Stimulated activated CD4-positive, alpha-beta T cell treated with anti-CD3 and anti-CD28 coated beads, Interleukin-1b, Interleukin-23, amount 100 ng/mL, for 24 hours (primary cell): ENCODE measurements at regions not wholly inside any gene's neighbourhood (a gene's known extent, or its start where the extent isn't known, plus 50 kb on each side); places are given as distances from the start of the nearest gene placed in this dataset.

Experiments used
- DNase-seq, 4 experiments: peaks; one replicate each; pipeline ENCODE4 v3.0.0-alpha.2; 2020; ENCODE audit warnings: low read depth in 4 of 4, low spot score in 1 of 4

DNA sequence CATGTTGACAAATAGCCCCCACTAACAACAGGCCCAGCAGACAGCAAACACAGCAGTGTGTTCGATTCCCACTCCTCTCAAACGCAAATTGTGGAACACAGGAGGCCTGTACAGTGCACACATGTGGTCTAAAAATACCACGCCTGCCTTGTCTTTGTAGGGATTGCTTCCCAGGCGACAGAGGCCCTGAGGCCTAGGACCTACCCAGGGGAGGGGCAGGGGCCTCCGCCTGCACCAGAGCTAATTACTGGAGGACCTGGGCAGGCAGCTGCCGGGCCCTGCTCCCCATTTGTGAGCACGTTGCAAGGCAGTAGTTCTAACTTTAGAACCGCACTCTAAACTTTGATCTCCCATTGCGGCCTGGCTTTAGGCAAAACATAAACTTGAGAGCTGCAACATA lies 316.0 kb downstream of the TXNL1 start:
- DNase-seq = no peak

DNA sequence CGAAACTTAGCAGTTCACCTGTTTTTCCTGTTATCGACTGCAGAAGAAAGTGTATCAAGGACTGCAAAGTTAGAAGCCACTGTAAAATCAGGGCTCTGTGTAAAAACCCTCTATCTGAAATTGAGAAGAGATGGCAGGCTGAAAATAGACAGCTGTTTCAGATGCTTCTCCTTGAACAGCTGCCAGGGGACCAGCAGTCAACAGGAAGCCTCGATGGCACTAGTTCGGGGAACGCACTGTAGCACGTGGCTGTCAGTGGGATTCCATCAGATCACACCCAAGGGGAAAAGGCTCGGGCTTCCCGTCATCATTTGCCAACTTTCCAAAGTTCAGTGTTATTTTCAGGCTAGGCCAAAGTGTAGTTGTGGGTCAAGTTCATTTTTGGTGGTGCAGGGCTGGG lies 316.9 kb downstream of the TXNL1 start:
- DNase-seq = no peak

DNA sequence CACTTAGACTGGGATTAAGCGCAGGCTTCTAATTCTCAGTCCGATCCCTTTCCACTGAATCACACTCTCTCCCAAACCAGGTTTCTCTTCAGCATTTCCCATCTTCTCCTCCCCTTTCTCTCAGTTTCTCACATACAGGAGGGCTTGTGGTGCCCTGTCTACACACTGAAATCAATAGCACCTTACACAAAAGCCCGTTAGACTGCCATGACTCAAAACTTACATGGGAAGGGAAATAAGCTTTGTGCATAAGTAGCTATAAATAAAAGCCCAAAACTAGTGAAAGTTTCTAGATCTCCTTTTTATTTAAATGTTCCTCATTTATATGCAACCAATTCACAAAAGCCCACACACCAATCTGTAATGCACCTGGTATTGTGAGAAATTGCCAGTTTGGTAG lies 318.4 kb downstream of the TXNL1 start:
- no peak for DNase-seq

DNA sequence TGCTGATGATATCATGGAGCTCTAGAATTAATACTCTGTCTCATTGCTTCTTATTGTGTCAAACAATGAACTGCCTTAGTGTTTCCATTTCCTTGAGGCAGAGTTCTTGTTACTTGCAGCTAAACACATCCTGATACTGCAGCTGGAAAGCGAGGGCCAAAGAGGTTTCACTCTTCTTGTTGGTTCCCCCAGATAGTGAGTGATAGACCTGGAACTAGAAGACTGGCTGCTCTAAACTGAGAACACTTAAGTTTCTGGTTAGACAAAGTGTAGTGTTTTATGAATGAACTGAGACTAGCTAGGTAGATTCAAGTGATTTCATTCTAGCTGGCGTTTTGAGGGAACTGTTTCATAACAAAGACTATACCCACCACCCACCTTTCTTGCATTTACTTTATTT lies 321.7 kb downstream of the TXNL1 start:
- DNase-seq = no peak

DNA sequence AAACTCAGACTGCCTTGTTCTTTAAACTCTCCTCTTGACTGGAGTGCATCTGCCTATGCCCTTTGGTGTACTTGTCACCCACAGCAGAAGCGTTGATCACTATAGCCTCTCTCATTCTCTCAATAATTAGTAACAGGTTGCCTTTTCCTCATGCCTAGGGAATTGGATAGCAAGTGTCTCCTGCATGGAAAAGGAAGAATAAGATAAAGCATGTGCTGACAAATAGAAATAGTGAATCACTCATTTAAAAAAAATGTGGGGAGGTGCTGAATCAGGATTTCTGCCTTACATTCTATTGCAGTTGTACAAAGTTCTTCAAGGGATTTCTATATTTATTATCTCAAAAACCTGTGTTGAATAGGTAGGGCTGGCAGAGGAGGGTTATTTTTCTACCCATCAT lies 323.0 kb downstream of the TXNL1 start:
- no peak for DNase-seq

DNA sequence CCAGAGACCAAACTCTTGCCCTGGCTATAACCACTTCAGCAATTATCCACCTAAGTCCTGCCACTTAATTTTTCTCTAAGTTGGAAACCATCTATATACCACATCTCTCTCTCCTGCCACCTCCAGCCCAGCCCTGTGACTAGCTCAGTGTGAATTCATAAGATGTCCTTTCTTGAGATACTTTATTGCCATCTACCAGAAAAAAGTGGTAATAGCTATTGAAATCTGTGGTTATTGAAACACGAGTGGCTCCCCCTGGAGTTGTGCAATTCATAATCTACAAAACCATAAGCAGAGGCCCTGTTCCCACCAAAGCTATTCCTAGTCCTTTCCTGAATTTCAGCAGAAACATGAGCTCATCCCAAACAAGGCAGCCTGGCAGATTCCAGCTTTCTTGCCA lies 324.0 kb downstream of the TXNL1 start:
- no peak for DNase-seq

DNA sequence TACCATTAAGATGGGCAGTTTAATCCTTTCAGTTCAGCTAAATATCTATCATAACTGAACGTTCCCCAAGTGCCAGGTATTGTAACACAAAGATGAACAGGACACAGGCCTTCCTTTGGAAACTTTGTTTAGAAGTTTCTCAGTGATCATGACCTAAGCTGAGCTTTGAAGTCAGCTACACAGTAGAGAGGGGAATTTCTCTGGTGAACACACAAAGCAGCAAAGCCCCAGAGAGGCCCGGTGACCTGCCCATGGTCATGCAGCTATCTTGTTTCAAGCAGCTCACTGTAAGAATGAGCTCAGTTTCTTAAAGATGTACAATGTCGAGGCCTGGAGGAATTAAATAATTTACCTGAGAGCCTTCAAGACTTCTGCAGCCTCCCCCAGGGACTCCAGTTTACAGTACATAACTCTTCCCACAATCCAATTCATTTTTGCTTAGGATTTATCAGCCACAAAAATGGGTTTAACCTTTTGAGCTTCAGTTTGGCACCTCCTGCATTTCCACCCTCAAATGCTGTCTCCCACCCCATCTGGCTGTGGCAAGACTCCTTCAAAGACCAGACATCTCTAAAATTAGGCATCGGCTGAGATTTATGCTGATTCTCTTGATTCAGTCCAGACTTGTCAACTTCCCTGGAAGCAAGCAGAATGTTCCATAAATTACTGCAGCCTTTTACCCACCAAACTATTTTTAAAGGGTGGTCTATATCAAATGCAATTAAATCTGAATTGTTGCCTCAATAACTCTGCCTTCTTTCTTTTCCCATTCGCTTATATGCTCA lies 325.6 kb downstream of the TXNL1 start:
- DNase-seq = no peak

DNA sequence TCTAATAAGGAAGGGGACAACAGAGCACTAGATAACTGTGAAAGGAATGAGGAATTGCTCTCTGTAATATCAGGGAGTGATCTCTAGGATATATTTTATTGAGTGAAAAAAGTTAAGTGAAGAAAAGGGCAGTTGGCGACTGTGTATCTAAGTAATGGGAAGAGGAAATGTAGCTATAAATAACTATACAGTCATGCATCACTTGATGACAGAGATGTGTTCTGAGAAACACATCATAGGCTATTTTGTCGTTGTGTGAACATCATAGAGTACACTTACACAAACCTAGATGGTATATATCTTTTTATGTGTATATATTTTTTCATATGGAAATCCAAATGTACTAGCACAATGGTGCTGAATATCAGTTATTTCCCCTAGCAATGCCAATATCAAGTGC lies 329.3 kb downstream of the TXNL1 start:
- no peak for DNase-seq

DNA sequence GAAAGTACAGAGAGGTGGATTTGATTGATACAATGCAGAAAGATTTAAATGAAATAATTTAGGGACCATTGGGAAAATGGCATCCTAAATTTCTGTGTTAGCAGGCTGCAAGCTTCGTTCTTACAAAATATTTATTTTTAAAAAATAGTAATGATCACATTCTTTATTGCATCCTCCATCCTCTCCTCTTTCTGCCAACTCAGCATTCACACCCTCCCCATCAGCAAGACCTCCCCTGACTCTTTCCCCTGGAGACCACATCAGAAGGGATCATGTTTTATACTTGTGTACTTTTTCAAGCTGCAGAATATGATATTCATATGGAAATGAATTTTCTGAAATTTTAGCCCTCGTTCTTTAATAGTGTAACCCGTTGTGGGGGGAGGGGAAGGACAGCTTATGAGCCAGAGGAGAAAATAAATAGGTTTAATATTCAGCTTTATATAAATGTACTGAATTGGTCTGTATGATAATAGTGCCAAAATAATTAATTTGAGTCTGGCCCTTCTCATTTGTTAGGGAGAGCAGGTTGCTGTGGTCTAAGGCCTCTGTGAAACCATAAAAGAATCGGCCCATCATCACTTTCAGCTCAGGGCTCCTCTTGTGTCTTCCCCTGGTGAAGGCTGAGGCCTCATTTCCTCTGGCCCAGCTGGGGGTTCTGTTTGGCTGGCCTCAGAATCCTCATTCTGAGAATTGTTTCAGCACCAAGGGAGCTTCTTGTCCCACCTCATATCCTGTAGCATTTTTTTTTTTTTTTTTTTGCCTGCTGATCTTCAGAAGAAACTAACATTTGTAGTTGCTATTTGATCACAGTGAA lies 330.8 kb downstream of the TXNL1 start:
- DNase-seq = no peak

DNA sequence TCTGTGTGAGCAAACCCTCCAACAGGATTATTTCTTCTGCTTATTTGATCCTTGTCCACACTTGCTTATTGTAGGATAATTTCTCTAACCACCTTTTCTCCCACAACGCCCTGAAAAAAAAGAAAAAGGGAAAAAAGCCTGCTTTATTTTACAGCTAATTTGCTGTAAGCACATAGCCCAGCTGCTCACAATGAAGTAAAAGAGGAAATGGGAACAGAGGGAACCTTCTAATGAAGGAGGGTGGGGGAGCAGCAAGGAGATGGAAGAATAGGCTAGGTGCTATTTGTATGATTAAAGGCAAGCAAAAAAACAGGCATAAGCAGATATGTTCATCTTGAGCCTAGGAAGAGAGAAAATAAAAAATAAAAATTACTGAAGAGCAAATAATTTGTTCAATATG lies 331.6 kb downstream of the TXNL1 start:
- no peak for DNase-seq

DNA sequence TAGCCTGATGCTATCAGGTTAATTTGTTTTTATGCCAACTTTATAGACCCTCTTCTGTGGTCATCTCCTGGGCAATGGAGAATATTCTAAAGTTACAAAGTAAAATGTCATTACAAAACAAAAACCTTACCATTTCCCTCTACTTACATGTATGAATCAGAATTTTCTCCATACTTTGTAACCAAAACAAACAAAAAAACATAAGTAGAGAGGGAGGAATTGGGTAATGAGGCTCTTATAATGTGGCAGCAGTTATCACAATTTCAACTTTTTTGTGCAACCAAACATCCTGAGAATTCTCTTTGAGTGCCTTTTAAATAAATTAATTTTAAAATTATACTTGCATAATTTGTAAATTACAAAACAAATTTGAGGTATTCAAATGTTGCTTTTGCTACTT lies 332.8 kb downstream of the TXNL1 start:
- DNase-seq = no peak

DNA sequence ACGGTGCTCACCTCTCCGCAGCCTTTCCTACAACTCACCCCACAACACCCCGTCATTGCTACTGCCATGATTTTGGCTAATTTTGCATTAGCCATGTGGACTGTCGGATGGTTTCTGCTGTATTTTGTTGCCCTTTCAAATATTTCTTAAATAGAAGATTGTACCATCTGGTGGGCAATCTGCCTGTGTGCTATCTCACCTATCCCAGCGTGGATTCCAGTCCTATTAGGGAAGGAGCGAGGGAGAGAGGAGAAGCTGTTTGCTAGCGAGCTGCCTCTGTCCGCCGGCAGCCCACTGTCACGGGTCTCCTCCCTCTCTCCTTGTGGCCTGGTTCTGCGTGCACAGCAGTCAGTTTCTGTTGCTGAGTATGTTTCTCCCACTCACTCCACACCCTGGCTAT lies 336.2 kb downstream of the TXNL1 start:
- no peak for DNase-seq

DNA sequence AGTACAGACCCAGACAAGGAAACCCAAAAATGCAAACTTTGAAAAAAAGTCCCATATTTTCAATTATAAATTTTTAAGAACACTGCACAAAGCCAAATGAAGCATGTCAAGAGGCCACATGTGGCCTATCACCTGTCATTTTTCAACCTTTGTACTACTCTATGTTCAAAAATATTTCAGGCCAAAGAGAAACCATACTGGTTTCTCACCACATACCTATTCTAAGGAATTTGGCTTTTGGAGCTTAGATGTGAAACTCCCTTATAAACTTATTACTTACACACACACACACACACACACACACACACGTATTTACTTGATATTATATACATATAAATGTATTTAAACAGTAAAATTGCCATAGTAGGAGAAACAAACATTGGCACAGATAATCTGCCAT lies 338.7 kb downstream of the TXNL1 start:
- no peak for DNase-seq

DNA sequence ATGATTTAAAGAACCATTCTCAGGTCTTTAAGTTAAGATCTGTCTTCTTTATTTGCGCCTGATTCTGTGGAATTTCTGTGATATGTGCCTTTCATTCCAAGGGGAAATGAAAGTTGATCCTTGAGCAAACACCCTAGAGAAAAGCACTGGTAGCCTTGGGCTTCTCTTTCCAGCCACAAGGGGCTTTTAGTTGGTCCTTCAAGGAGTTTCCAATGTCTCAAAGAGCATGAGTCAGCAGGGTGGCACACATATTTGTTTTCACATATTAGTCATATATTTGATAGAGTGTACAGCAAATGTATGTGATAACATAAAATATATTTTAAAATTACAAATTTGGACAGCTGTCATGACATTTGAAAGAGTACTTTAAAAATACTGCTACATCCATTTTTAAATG lies 339.5 kb downstream of the TXNL1 start:
- DNase-seq = no peak

DNA sequence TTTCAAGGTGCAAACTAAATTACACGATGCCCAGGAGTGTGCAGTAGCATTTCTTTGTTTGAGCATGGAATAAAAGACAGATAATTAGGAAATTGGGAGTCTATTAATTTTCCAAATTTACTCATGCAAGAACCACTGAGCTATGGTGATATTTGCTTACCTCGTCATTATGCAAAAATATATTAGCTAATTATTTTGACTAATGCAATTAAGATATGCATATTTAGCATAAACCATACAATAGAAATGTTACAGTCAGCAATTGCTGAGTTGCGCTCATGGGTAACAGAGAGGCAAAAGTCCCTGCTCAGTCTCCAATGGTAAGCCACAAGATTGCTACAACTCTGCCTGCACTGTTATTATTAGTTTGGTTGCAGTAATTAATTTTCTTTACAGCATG lies 342.0 kb downstream of the TXNL1 start:
- no peak for DNase-seq

DNA sequence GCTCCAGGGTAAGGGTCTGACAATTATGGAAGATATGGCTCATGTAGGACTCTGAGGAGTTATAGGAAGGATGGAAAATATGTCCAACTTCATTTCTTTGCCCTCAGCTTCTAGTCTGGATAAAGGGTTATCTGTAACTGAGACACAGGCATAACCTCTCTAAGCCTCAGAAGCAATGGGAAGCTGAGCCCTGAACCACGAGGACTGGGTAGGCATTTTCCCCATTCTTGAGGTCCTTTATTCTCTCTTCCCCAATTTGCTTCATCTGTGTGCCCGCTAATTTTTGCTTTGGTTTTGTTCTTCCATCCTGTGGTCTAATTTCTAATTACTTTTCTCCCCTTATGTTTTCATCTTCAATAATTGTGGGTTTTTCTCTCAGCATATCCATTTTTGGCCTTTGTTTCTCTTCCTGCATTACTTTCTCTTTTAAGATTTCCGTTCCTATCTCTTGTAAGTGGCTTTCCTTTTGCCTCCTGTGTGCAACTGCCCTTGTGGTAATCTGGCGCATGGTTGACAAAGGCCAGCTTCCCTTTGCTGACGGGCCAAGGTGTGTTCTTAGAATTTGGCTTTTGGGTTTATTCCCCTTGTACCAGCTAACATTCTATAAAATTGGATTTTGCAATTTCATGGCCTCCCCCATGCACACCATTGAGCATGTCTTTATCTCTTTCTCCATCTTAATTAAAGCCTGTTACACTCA lies 343.8 kb downstream of the TXNL1 start:
- DNase-seq = no peak

DNA sequence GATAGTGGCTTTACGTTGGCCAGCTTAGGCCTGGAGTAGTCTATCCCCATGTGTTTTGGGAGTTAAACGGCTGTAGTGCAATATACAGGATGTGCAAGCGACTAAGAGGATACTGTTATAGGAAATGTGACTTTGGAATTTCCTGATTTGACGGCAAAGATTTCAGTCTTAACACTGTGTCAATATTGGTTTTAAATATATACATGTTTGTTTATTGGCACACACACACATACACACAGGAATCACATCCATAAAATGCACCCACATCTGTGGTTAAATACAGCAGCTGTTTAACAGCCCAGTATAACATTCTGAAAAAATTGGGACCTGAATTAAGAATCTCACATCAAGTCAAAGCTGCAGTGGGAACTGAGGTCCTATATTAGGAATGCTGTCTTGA lies 347.1 kb downstream of the TXNL1 start:
- no peak for DNase-seq

DNA sequence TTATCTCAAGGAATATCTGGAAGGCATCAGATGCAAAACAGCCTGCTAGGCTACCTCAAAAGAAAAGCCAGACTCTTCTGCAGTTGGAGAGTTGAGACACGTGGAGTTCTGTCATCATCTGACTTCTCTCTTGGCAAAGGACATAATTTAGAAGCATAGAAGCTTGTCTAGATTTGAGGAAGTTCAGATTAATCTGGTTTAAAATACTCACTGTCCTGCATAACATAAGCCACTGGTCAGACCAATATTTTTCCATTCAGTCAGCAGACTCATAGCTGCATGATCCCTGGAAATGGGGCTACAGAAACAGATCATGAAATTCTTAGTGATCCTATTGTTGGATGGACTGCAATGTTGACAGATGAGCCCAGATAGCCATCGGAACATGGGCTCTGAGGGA lies 349.0 kb downstream of the TXNL1 start:
- no peak for DNase-seq

DNA sequence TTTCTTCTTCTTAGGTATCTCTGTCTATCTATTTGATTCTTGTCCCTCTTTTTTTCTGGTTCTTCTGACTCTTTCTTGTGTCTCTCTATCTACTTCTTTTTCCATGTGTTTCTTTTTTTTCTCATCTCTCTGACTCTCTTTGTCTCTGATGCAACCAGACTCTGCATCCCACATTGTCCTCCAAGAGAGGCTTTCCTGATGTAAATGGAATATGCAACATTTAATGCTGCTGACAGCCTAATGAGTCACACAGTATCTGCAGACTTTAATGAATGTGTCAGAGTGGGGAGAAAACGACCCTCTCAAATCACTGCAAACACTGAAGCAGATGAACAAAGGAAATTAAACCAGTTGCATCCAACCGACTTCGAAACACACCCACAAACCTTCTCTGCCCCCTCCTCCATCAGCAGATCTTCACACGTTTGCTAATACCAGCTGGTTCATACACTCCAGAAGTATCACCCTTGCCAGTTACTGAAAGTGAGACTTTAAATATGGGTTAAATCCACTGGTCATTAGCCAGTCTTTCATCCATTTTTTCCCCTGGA lies 351.5 kb downstream of the TXNL1 start:
- DNase-seq = no peak

DNA sequence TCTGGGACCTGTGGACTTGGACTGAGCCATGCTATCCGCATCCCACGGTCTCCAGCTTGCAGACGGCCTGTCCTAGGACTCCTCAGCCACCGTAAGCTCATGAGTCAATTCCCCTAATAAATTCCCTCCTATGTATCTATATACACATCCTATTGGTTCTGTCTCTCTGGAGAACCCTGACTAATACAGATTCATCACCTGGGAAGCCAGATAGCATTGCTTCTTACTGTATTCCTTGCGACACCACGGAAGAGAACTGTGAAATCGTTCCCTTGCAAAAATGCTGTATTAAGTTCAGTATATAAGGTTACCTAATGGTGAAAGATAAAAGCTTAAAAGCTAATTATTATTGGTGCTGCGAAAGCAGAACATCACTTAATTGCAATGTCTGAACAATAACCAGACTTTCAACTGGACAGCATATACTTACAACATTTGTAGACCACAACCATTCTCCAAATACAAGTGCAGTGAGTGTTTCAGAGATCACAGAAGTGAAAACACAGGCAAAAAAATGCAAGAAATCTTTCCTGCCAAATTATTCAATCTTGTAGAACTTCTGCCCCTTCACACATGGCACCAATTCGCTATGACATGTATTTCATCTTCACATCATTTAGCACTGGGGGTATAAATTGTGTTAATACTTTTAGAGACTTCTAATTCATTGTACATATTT lies 352.9 kb downstream of the TXNL1 start:
- DNase-seq = no peak

DNA sequence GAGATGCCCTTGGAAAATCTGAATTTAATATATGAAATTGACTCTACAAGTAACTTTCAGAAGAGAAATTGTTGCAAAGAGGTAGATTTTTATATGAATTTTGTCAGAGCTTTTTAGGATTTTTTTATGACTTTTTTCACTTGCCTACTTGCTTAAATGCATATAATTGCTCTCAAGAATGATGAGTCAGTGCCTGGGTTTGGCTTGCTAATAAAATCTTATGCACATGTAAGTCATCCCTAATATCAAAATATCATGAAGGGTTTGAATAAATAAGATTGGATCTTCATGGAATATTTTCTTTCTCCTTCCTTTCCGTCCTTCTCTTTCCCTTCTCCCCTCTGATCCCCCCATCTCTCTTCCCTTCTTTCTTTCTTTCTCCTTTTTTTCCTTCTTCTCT lies 354.1 kb downstream of the TXNL1 start:
- no peak for DNase-seq
